ENCODE measurements at regions not wholly inside any gene's neighbourhood (a gene's known extent, or its start where the extent isn't known, plus 50 kb on each side); places are given as distances from the start of the nearest gene placed in this dataset.

DNA sequence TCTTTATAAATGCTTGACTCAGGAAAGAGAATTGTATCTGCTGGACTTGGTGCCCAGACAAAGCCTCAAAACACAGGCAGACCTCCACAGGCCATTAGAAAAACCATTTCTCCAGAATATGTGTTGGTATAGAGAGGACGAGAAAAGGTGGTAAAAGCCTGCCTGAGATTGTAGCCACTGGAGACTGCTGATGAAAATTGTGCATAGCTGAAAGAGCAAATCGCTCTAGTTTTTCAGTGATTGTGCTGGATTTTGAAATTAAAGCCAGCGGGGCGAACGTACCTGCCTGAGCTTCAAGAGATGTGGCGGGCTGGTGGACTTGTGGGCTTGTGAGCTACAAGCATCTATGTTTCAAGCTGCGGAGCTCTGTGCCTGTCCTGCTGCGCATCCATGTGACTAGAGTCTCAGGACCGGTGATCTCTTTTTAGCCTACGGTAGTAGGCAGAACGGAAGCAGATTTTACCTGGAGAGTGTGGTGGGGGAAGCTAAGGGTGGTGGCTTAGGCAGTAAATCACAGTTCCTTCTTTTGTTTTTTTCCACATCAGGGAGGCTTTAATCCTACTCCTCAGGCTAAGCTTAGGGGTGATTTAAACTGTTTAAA is 193.6 kb downstream of the SREK1 start:
- FAIRE-seq = no peak
- DNase-seq (ENCODE audit: insufficient read length, low spot score) = no peak
- TF ChIP-seq, protein P1, sequence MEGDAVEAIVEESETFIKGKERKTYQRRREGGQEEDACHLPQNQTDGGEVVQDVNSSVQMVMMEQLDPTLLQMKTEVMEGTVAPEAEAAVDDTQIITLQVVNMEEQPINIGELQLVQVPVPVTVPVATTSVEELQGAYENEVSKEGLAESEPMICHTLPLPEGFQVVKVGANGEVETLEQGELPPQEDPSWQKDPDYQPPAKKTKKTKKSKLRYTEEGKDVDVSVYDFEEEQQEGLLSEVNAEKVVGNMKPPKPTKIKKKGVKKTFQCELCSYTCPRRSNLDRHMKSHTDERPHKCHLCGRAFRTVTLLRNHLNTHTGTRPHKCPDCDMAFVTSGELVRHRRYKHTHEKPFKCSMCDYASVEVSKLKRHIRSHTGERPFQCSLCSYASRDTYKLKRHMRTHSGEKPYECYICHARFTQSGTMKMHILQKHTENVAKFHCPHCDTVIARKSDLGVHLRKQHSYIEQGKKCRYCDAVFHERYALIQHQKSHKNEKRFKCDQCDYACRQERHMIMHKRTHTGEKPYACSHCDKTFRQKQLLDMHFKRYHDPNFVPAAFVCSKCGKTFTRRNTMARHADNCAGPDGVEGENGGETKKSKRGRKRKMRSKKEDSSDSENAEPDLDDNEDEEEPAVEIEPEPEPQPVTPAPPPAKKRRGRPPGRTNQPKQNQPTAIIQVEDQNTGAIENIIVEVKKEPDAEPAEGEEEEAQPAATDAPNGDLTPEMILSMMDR (IDR thresholded peaks at IDR 0.05; ENCODE audit: insufficient read depth, missing control alignments) = no peak

DNA sequence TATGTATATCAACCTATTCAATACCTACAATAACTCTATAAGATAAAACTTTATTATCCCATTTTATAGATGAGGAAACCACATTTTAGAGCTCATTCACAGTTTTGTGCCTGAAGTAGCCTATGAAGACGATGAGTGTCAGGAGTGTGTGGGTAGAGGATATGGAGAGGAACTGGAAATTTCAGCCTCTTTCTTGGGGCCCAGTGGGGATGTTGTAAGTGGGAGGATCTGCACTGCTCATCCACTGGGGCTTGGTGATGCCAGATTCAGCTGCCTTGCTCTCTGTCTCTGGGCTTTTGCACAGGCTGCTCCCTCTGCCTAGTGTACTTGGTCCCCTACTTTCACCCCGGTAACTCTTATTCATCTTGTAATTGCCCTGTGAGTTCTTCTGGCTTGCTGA is 194.7 kb downstream of the SREK1 start:
- DNase-seq (ENCODE audit: insufficient read length, low spot score) (no peak), FAIRE-seq (no peak)
- TF ChIP-seq, protein P1 (IDR thresholded peaks at IDR 0.05; ENCODE audit: insufficient read depth, missing control alignments) = no peak

DNA sequence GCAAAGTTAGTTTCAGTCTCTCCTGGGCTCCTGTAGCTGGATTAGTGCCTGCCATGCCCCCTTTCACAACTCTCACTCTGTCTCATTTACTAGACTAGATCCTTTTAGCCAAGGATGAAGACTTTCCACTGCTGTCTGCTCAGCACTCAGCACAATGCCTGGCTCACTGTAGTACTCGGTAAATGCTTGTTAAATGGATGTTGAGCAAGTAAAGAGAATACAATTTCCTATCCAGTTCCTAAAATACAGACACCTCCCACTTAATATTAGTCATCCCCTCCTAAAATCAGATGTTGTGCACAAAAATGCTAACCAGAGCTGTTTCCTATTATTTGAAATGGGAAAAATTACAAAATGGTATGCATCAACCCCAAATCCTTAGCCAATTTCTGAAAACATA is 195.8 kb downstream of the SREK1 start:
- TF ChIP-seq, protein P1 (IDR thresholded peaks at IDR 0.05; ENCODE audit: insufficient read depth, missing control alignments) = no peak
- no peak for DNase-seq (ENCODE audit: insufficient read length, low spot score)
- no peak for FAIRE-seq

DNA sequence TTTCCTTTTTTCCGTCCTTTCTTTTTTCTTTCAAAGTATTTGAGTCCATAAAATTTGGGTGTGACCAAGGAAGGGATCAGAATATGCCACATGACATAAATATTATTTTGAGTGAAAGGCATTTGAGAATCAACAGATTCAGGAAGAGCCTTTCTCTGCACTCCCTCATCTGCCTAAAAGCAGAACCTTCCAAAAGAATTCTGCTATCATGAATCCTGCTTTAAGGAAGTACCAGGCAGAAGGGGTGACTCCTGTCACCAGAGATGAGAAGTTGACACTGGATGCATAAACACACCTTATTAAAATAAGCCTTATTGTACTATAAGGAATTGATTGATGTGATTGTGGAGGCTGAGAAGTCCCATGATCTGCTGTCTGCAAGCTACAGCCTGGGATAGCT is 196.7 kb downstream of the SREK1 start:
- FAIRE-seq (no peak), DNase-seq (ENCODE audit: insufficient read length, low spot score) (no peak)
- TF ChIP-seq, protein P1 (IDR thresholded peaks at IDR 0.05; ENCODE audit: insufficient read depth, missing control alignments) = no peak

DNA sequence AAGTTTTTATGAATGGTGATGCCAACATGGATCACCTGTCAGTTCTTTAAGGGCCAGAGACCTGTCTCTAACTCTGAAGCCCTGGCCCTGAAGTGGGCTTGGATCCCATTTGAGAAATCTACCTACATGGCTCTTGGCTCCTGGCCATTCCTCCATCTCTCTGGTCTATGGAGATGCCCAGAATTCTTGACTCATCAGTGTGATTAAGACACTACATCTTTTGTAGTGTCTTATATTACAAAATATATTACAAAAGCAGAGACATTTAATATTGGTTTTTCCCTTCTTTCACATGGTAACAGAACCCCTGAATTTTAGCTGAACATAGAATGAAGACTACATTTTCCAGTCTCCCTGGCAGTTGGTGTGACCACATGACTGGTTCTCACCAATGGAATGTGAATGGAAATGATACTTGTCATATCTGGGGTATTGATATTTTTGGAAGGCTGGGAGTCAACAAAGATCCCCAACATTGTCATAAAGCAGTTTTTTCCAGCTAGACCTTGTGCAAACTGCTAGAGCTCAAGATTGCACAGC is 198.3 kb downstream of the SREK1 start:
- FAIRE-seq (no peak), DNase-seq (ENCODE audit: insufficient read length, low spot score) (no peak)
- TF ChIP-seq, protein P1 (IDR thresholded peaks at IDR 0.05; ENCODE audit: insufficient read depth, missing control alignments) = no peak

DNA sequence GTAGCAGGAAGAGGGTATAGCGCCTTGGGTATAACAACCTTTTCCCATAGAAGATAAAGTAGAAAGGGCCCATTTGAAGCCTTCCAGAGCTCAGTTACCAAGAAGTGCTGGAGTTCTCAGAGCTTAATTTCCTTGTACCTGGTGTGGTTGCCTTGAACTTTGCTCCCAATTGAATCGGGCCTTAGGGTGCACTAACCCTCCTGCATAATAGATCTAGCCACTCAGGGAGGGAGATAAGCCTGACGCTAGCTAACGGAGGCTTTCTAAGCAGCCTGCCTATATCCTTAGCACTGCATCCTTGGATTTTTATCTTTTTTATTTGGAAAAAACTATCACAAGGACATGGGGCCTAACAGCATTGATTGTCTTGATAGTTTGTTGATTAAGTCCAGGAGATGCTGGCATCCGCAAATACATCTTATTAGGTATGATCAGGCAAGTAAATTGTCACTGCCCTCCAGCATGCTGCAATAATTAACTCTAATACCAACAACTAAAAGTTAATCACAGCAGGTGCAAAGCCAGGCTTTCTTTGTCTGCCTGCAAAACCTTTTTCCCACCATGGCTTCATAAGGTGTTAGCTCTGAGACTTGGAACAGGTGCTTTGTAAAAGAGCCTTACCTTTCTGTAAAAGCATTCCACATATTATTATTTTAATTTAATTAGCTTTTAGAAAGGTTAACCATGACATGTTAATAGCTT is 199.4 kb downstream of the SREK1 start:
- TF ChIP-seq, protein P1 (IDR thresholded peaks at IDR 0.05; ENCODE audit: insufficient read depth, missing control alignments) = no peak
- no peak for DNase-seq (ENCODE audit: insufficient read length, low spot score)
- no peak for FAIRE-seq

DNA sequence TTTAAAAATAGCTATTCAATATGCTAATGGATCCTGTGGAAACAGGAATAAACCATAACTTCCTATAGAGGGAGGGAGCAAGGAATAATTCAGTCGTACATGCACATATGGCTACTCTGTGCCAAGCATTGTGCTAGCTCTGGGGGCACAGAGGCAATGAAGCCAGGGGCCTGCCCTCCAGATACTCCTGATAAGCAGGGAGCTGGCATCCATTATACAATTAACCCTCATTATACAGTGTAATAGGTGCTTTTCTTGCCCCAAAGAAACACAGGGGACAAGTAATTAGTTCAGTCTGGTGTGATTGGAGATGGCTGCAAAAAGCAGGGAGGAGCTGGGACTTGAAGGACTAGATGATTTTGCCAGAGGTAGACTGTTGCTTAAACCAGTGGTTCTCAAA is 200.4 kb downstream of the SREK1 start:
- FAIRE-seq (no peak), DNase-seq (ENCODE audit: insufficient read length, low spot score) (no peak)
- TF ChIP-seq, protein P1 (IDR thresholded peaks at IDR 0.05; ENCODE audit: insufficient read depth, missing control alignments) = no peak

Measured in D721Med (cell line).